ENCODE measurements at regions not wholly inside any gene's neighbourhood (a gene's known extent, or its start where the extent isn't known, plus 50 kb on each side); places are given as distances from the start of the nearest gene placed in this dataset.

- TF ChIP-seq, protein P1, sequence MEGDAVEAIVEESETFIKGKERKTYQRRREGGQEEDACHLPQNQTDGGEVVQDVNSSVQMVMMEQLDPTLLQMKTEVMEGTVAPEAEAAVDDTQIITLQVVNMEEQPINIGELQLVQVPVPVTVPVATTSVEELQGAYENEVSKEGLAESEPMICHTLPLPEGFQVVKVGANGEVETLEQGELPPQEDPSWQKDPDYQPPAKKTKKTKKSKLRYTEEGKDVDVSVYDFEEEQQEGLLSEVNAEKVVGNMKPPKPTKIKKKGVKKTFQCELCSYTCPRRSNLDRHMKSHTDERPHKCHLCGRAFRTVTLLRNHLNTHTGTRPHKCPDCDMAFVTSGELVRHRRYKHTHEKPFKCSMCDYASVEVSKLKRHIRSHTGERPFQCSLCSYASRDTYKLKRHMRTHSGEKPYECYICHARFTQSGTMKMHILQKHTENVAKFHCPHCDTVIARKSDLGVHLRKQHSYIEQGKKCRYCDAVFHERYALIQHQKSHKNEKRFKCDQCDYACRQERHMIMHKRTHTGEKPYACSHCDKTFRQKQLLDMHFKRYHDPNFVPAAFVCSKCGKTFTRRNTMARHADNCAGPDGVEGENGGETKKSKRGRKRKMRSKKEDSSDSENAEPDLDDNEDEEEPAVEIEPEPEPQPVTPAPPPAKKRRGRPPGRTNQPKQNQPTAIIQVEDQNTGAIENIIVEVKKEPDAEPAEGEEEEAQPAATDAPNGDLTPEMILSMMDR (IDR thresholded peaks at IDR 0.05; ENCODE audit: borderline replicate concordance), result no peak
- no peaks in the 10 kb centered on the region for H3K9me3 ChIP-seq (replicated peaks)
- no peaks in the 10 kb centered on the region for H3K36me3 ChIP-seq
- H3K4me3 ChIP-seq, result no peak overlapping the region
- no peak overlapping the region for H3K27ac ChIP-seq (replicated peaks)
- intact Hi-C loops (cut with micrococcal nuclease), result no loop called here
- no peak for DNase-seq
- no peaks in the 10 kb centered on the region for H3K27me3 ChIP-seq (ENCODE audit: low read depth)
- no peaks in the 10 kb centered on the region for H3K4me1 ChIP-seq
These were observed 759.1 kb downstream of the GALC start for GRCh38 chr14:87233806-87234384.

- no peaks in the 10 kb centered on the region for H3K4me1 ChIP-seq
- no peak for DNase-seq
- TF ChIP-seq, protein P1 (IDR thresholded peaks at IDR 0.05; ENCODE audit: borderline replicate concordance), result no peak
- H3K27ac ChIP-seq (replicated peaks), result no peak overlapping the region
- intact Hi-C loops (cut with micrococcal nuclease), result no loop called here
- no peak overlapping the region for H3K4me3 ChIP-seq
- H3K27me3 ChIP-seq (ENCODE audit: low read depth), result no peaks in the 10 kb centered on the region
- H3K9me3 ChIP-seq (replicated peaks), result no peaks in the 10 kb centered on the region
- H3K36me3 ChIP-seq, result no peaks in the 10 kb centered on the region
These were observed 759.7 kb downstream of the GALC start for GRCh38 chr14:87233266-87233665.

GRCh38 chr14:87231336-87232026, 761.5 kb downstream of the GALC start:
- no peak for DNase-seq
- no peak overlapping the region for H3K4me3 ChIP-seq
- TF ChIP-seq, protein P1 (IDR thresholded peaks at IDR 0.05; ENCODE audit: borderline replicate concordance), result no peak
- no peaks in the 10 kb centered on the region for H3K9me3 ChIP-seq (replicated peaks)
- intact Hi-C loops (cut with micrococcal nuclease), result no loop called here
- no peaks in the 10 kb centered on the region for H3K4me1 ChIP-seq
- no peaks in the 10 kb centered on the region for H3K27me3 ChIP-seq (ENCODE audit: low read depth)
- no peak overlapping the region for H3K27ac ChIP-seq (replicated peaks)
- no peaks in the 10 kb centered on the region for H3K36me3 ChIP-seq

DNA sequence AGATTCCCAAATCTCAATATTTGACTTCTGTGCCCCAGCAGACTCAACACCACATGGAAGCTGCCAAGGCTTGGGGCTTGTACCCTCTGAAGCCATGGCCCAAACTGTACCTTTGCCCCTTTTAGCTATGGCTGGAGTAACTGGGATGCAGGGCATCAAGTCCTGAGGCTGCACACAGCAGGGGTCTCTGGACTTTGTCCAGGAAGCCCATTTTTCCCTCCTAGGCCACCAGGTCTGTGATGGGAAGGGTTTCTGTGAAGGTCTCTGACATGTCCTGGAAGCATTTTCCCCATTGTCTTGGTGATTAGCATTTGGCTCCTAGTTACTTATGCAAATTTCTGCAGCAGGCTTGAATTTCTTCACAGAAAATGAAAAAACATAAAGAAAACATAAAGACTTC, 762.3 kb downstream of the GALC start:
- no peaks in the 10 kb centered on the region for H3K36me3 ChIP-seq
- no peaks in the 10 kb centered on the region for H3K27me3 ChIP-seq (ENCODE audit: low read depth)
- TF ChIP-seq, protein P1 (IDR thresholded peaks at IDR 0.05; ENCODE audit: borderline replicate concordance), result no peak
- H3K4me3 ChIP-seq, result no peak overlapping the region
- no peaks in the 10 kb centered on the region for H3K4me1 ChIP-seq
- no peak for DNase-seq
- H3K27ac ChIP-seq (replicated peaks), result no peak overlapping the region
- H3K9me3 ChIP-seq (replicated peaks), result no peaks in the 10 kb centered on the region
- intact Hi-C loops (cut with micrococcal nuclease), result no loop called here

DNA sequence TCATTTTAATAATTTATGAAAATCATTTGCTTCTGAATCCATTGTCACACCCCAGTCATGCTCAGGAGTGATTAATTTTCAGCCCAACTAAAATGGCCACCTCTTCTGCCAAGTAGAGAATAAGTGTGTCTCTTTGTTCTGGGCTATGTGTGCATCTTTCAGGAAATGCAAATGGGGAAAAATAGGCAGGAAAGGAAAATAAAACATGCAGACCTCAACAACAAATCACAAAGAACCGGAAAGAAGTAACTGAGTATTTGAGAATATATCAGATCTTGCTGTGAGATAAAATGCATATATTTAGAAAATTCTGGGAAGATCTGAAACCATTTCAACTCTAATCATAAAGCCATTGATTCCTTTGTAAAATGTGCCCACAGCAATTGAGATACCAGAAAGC, 763.9 kb downstream of the GALC start:
- TF ChIP-seq, protein P1 (IDR thresholded peaks at IDR 0.05; ENCODE audit: borderline replicate concordance), result no peak
- H3K36me3 ChIP-seq, result no peaks in the 10 kb centered on the region
- intact Hi-C loops (cut with micrococcal nuclease), result no loop called here

More for the DNA sequence above, 763.9 kb downstream of the GALC start:
- no peaks in the 10 kb centered on the region for H3K9me3 ChIP-seq (replicated peaks)
- H3K4me3 ChIP-seq, result no peak overlapping the region
- H3K4me1 ChIP-seq, result no peaks in the 10 kb centered on the region
- no peak overlapping the region for H3K27ac ChIP-seq (replicated peaks)
- DNase-seq, result no peak
- no peaks in the 10 kb centered on the region for H3K27me3 ChIP-seq (ENCODE audit: low read depth)
